HUES48 (cell line): ENCODE measurements at regions not wholly inside any gene's neighbourhood (a gene's known extent, or its start where the extent isn't known, plus 50 kb on each side); places are given as distances from the start of the nearest gene placed in this dataset.
"Not testable (repeated sequence)": the region's sequence is repeated elsewhere in the genome, so short reads cannot be mapped to it uniquely, and the experiment has no call there.

ENCODE experiments used
- H3K27ac ChIP-seq: one replicate; pipeline ENCODE4 v1.7.0; 2013; ENCODE audit warnings: low read depth, low read length, inconsistent platforms
- H3K27me3 ChIP-seq: 2 replicates; pipeline ENCODE4 v1.6.1; 2013; ENCODE audit warnings: mild to moderate bottlenecking, low read length; ENCODE audit not compliant: control insufficient read depth, insufficient read depth
- H3K36me3 ChIP-seq: 2 replicates; pipeline ENCODE4 v1.6.1; 2013; ENCODE audit warnings: low read length; ENCODE audit not compliant: control insufficient read depth, insufficient read depth
- H3K4me1 ChIP-seq: 2 replicates; pipeline ENCODE4 v1.6.1; 2013; ENCODE audit warnings: mild to moderate bottlenecking, low read length; ENCODE audit not compliant: control insufficient read depth, insufficient read depth
- H3K4me3 ChIP-seq: 2 replicates; pipeline ENCODE4 v1.5.1; 2013; ENCODE audit warnings: mild to moderate bottlenecking, low read depth, low read length
- H3K9ac ChIP-seq: 2 replicates; pipeline ENCODE4 v1.6.1; 2013; ENCODE audit warnings: mild to moderate bottlenecking, low read depth, low read length, moderate library complexity
- H3K9me3 ChIP-seq: 2 replicates; pipeline ENCODE4 v1.6.1; 2013; ENCODE audit warnings: low read length; ENCODE audit not compliant: control insufficient read depth, insufficient read depth

- Histone ChIP-seq H3K9me3 (no peaks in the 10 kb centered on the region), H3K27me3 (no peaks in the 10 kb centered on the region), H3K4me1 (no peaks in the 10 kb centered on the region), H3K36me3 (no peaks in the 10 kb centered on the region), H3K4me3 (no peak overlapping the region), H3K27ac (no peak overlapping the region), H3K9ac (no peak overlapping the region)
Observed at GRCh38 chr19:20388706-20389225, 176.8 kb downstream of the ZNF737 start.

- Histone ChIP-seq H3K9me3 (no peaks in the 10 kb centered on the region), H3K27ac (no peak overlapping the region), H3K4me3 (no peak overlapping the region), H3K4me1 (no peaks in the 10 kb centered on the region), H3K9ac (no peak overlapping the region), H3K36me3 (no peaks in the 10 kb centered on the region), H3K27me3 (no peaks in the 10 kb centered on the region)
Observed at GRCh38 chr19:20385061-20385460, 180.5 kb downstream of the ZNF737 start.

GRCh38 chr19:20371911-20372310, 193.7 kb downstream of the ZNF737 start:
- H3K27me3 ChIP-seq: peaks cover 66% of the 10 kb centered on the region
- H3K4me1 ChIP-seq: peaks cover 54% of the 10 kb centered on the region
- H3K4me3 ChIP-seq: peak overlapping the region; percentile 39
- H3K36me3 ChIP-seq: no peaks in the 10 kb centered on the region
- H3K27ac ChIP-seq: peak overlapping the region; percentile 90
- no peaks in the 10 kb centered on the region for H3K9me3 ChIP-seq
- H3K9ac ChIP-seq: no peak overlapping the region

DNA sequence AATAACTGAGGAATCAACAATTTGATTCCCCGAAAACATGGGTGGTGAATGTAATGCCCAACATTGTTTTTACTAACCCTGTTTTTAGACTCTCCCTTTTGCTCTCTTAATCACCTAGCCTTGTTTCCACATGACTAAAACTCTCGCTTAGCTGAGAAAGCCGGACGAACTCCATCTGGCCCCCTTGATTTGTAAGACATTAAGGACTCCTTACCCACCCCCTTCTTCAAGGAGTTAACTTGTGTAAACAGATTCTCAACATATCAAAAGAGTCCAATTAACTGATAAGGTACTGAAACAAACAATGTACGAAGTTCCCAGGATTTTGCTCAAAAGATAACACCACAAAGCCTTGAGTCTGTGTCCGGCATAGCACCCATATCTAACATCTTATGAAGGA, 194.3 kb downstream of the ZNF737 start:
- H3K36me3 ChIP-seq, H3K9me3 ChIP-seq, H3K9ac ChIP-seq: not testable (repeated sequence)
- Histone ChIP-seq H3K4me3 (0 out of 2 replicates have a peak overlapping the region, but pooled peaks have one; percentile 10), H3K27me3 (peaks cover 72% of the 10 kb centered on the region), H3K4me1 (peaks cover 54% of the 10 kb centered on the region), H3K27ac (peak overlapping the region; percentile 90)

DNA sequence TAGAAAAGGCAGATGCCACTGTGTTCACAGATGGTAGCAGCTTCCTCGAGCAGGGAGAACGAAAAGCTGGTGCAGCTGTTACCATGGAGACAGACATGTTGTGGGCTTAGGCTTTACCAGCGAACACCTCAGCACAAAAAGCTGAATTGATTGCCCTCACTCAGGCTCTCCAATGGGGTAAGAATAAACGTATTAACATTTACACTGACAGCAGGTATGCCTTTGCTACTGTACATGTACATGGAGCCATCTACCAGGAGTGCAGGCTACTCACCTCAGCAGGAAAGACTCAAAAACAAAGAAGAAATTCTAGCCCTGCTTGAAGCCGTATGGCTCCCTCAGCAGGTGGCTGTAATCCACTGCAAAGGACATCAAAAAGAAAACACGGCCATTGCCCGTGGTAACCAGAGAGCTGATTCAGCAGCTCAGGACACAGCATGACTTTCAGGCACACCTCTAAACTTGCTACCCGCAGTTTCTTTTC, 197.7 kb downstream of the ZNF737 start:
- Histone ChIP-seq H3K27me3 (peaks cover 89% of the 10 kb centered on the region), H3K9ac (no peak overlapping the region)

DNA sequence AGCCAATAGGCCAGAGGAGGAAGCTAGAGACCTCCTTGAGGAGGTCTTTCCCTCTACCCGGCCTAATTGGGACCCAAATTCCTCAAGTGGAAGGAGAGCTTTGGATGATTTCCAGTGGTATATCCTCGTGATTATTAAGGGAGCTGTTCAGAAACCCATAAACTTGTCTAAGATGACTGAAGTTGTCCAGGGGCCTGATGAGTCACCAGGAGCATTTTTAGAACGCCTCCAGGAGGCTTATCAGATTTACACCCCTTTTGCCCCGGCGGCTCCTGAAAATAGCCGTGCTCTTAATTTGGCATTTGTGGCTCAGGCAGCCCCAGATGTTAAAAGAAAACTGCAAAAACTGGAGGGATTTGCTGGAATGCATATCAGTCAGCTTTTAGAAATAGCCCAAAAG, 198.1 kb downstream of the ZNF486 start:
- no peak overlapping the region for H3K9ac ChIP-seq

More for the DNA sequence above, 197.7 kb downstream of the ZNF737 start:
- Histone ChIP-seq H3K4me1 (peaks cover 46% of the 10 kb centered on the region), H3K27ac (peak overlapping the region; percentile 78), H3K36me3 (no peaks in the 10 kb centered on the region), H3K9me3 (no peaks in the 10 kb centered on the region), H3K4me3 (peak overlapping the region; percentile 27; the same call in 1 of the 2 replicates)

DNA sequence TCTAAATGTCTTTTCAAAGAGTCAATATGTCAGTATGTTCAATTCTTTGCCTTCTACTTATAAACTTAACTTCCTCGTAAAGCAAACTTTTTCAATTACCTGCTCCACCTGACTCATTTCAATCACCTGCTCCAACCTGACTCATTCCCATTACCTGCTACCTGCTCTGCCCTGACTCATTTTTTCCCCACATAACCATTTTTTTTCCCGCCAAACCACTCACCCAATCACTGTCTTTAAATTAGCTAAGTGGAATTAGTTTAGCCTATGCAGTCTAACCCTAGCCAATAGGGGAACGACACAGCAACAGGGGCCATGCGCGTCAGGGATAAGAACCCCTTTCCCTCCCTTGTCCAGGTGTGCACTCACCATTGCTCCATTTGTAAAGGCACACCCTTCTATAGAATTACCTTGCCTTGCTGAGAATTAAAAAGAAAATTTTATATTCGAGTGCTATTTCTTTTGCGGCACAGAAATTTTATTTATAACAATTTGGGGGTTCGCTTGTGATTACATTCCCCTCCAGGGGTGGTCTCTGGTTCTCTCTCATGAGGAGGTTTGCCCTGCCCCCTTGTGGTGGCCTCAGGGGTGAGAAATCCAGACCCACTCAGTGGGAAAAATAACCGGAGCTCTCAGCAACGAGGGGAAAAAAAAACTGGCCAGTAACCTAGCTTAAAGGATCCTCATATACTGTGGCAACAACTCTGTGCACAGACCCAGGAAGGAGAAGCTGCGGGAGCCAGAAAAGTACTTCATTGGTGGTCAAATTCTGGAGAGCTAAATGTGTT, 193.1 kb downstream of the ZNF486 start:
- Histone ChIP-seq H3K9me3 (no peaks in the 10 kb centered on the region), H3K27ac (no peak overlapping the region), H3K9ac (no peak overlapping the region), H3K4me3 (no peak overlapping the region), H3K4me1 (peaks cover 21% of the 10 kb centered on the region), H3K27me3 (peaks cover 27% of the 10 kb centered on the region), H3K36me3 (no peaks in the 10 kb centered on the region)

More for the DNA sequence above, 198.1 kb downstream of the ZNF486 start:
- Histone ChIP-seq H3K27ac (no peak overlapping the region), H3K27me3 (peaks cover 75% of the 10 kb centered on the region), H3K4me3 (no peak overlapping the region), H3K9me3 (no peaks in the 10 kb centered on the region), H3K36me3 (no peaks in the 10 kb centered on the region), H3K4me1 (peaks cover 32% of the 10 kb centered on the region)

DNA sequence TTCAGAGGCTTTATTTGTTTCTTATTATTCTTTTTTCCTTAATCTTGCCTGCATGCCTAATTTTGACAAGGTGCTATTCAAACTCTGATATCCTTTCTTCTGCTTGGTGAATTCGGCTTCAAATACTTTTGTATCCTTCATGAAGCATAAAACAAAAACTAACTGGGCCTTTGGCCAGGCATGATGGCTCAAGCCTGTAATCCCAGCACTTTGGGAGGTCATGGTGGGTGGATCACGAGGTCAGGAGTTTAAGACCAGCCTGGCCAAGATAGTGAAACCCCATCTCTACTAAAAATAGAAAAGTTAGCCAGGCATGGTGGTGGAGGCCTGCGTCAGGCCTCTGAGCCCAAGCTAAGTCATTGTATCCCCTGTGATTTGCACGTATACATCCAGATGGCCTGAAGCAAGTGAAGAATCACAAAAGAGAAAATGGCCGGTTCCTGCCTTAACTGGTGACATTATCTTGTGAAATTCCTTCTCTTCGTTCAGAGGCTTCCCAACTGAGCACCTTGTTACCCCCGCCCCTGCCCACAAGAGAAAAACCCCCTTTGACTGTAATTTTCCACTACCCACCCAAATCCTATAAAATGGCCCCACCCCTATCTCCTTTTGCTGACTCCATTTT, 191.9 kb downstream of the ZNF486 start:
- H3K4me3 ChIP-seq, H3K9ac ChIP-seq, H3K9me3 ChIP-seq, H3K27ac ChIP-seq, H3K36me3 ChIP-seq: not testable (repeated sequence)
- peaks cover 17% of the 10 kb centered on the region for H3K4me1 ChIP-seq
- peaks cover 16% of the 10 kb centered on the region for H3K27me3 ChIP-seq

DNA sequence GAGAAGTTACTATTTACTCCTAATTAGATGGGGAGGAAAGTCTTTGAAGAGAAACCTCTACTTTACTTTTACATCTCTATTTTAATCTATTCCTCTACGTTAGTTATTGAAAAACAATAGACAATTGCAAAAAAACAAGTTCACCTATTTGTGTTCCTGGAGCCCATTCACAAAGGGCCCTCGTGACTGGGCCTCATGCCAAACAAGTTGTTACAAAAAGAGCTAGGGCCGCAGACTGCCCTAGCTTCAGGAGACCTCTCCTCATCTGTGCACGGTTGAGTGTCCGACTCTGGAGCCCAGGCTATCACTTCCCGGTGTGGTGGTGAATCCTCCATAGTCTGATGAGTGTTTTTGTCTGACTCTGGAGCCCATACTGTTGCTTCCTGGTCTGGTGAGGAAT, 190.9 kb downstream of the ZNF486 start:
- Histone ChIP-seq H3K9ac (no peak overlapping the region), H3K27ac (no peak overlapping the region), H3K27me3 (peaks cover 6% of the 10 kb centered on the region), H3K4me1 (peaks cover 14% of the 10 kb centered on the region), H3K4me3 (no peak overlapping the region), H3K36me3 (no peaks in the 10 kb centered on the region), H3K9me3 (no peaks in the 10 kb centered on the region)

- H3K9me3 ChIP-seq: no peaks in the 10 kb centered on the region
- peaks cover 6% of the 10 kb centered on the region for H3K4me1 ChIP-seq
Observed at GRCh38 chr19:20351244-20351643, 184.2 kb downstream of the ZNF486 start.

GRCh38 chr19:20349206-20349605, 182.2 kb downstream of the ZNF486 start:
- peaks cover 6% of the 10 kb centered on the region for H3K4me1 ChIP-seq
- H3K9ac ChIP-seq: no peak overlapping the region
- H3K27ac ChIP-seq: no peak overlapping the region
- no peaks in the 10 kb centered on the region for H3K9me3 ChIP-seq
- H3K27me3 ChIP-seq: no peaks in the 10 kb centered on the region
- H3K36me3 ChIP-seq: no peaks in the 10 kb centered on the region
- H3K4me3 ChIP-seq: no peak overlapping the region

More at GRCh38 chr19:20351244-20351643, 184.2 kb downstream of the ZNF486 start:
- H3K36me3 ChIP-seq: no peaks in the 10 kb centered on the region
- no peak overlapping the region; the same call in 1 of the 2 replicates for H3K9ac ChIP-seq
- no peaks in the 10 kb centered on the region for H3K27me3 ChIP-seq
- H3K4me3 ChIP-seq: no peak overlapping the region
- H3K27ac ChIP-seq: no peak overlapping the region
